H1 (cell line): ENCODE measurements at regions not wholly inside any gene's neighbourhood (a gene's known extent, or its start where the extent isn't known, plus 50 kb on each side); places are given as distances from the start of the nearest gene placed in this dataset.

Experiments
- CHD2 ChIP-seq: IDR thresholded peaks from 2 replicates; pipeline ENCODE4 v1.6.1; 2012; ENCODE audit warnings: low read length, improper control_type of control experiment
- CREB1 ChIP-seq: IDR thresholded peaks from 2 replicates; pipeline ENCODE4 v1.6.1; 2012; ENCODE audit warnings: inconsistent platforms
- RAD21 ChIP-seq, 2 experiments: IDR thresholded peaks in 1 of 2; conservative IDR thresholded peaks in 1 of 2; 2 replicates each; pipeline ENCODE4 v1.6.1; 2011; ENCODE audit warnings: low read depth in 2 of 2, low read length in 2 of 2, improper control_type of control experiment in 1 of 2, inconsistent platforms in 1 of 2, mild to moderate bottlenecking in 1 of 2, moderate library complexity in 1 of 2
- TAF1 ChIP-seq: IDR thresholded peaks from 2 replicates; pipeline ENCODE4 v1.6.1; 2011; ENCODE audit warnings: mild to moderate bottlenecking, low read depth, low read length
- TCF12 ChIP-seq: IDR thresholded peaks from 2 replicates; pipeline ENCODE4 v1.6.1; 2011; ENCODE audit warnings: low read depth, mild to moderate bottlenecking, low read length

DNA sequence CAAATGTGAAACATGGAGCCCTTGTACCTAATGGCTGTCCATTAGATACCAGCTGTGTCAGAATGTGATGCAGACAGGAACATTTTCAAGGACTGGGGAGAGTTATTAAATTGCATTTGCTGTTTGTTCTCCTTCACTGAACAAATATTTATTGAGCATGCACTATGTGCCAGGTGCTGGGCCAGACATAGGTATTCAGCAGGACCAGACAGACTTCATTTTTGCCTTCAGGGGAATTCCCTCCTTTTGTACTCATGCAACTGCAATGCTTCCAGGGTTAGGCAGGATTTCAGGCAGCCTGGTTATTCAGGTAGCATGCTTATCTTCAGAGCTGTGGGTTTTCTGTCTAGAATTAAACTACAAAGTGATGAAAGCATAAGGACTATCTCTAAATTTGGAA, 64.2 kb upstream of the SMYD2 start (continued):
- no peak for TF ChIP-seq CHD2
- no peak for TF ChIP-seq RAD21 (IDR thresholded peaks at IDR 0.05 in 1 of 2, conservative IDR thresholded peaks at IDR 0.05 in 1 of 2; ENCODE audit: low read depth in 2 of 2, low read length in 2 of 2)
- no peak for TF ChIP-seq TCF12
- TF ChIP-seq TAF1, result no peak
- TF ChIP-seq CREB1, result no peak
- TF ChIP-seq, all 59 proteins: peak for 0
